ENCODE measurements at regions not wholly inside any gene's neighbourhood (a gene's known extent, or its start where the extent isn't known, plus 50 kb on each side); places are given as distances from the start of the nearest gene placed in this dataset.

DNA sequence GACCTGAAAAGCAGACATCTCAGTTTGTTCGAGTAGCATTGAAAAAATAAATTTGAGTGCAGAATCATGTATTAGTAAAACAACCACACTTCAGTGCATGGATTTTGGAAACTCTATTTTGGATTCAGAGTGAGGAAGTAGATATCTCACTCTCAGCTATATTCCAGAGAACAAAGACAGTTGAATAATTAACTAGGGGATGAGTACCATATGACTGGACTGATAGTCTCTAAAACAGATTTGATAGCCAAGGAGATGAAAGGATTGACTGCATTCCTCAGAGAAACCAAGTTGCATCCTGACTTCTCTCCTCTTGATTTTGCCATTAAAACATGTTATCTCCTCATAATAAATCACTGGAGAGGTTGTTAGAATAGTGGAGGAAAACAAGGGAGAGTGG, 268.4 kb upstream of the SP4 start:
- no peak for DNase-seq

DNA sequence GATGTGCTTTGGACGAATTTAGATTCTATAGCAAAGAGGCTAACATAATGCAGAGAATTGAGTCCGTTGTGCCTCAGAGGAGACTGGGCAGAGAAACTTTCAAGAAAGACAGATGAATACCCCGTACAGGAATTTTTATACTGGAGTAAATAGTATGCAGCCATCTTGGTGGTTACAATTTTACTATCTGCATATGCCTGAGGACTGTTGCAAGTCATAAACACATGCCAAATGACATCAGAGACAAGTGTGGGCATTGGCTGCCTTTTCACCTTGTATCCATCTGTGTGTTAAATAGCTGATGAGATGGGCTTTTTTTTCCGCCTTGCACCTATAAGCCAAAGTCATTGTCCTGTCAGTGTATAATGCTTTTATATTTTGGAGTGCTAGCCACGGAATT, 267.5 kb upstream of the SP4 start:
- no peak for DNase-seq

DNA sequence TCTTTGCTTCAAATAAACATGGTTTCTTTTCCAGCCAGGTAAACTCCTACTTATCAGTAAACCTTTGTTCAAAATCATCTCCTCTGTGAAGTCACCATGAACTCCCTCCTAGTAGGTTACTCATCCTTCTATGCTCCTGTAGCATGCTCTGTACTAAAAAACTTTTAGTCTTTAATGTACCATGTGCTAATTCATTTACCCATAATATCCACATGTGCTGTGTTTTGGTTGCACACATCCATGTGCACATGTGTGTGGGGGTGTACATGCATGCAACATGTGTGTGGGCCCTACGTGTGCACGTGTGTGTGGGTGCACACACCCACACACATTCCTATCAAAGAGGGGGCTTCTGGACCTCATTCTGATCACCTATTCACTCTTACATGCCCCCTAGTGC, 259.9 kb upstream of the SP4 start:
- no peak for DNase-seq

DNA sequence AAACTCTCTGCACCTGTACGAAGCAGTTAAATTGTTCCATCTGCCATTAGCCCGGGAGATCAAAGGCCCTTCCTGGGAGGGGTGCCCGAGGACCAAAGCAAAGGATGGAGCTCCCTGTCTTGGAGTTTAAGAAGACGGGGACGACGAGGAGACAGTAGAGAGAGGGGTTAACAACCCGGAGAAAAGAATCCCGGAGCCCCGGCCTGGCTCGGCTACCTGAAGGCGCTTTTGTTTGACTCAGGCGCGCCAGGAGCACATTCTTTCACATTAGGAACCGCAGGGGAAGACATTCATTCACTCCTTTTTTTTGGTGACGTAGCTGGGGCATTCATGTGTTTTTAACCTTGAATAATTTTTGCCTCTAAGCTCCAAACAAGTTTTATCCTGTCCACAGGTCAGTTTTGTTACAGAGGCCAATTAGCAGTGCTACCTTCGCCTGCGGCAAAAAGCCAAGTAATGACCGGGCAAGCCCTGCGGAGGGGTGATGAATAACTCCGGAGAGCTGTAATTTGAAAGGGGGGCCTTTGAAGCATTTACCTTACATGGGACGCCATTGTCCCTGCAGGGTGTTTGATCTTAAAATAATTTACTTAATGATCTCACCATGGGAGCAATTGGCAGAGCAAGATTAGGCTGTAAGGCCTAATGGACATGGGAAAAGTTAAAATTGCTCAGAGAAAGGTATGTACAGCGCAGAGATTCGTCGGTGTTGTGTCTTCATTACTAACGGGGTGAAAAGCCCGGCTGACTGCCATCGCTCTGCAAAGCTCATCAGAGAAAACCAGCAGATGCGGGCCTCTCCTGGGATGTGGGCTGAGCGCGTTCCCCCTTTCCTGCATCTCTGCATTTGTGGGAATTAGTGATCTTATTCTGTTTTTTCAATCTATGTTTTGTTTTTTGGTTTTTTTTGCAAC, 258.0 kb upstream of the SP4 start:
- DNase-seq = no peak

DNA sequence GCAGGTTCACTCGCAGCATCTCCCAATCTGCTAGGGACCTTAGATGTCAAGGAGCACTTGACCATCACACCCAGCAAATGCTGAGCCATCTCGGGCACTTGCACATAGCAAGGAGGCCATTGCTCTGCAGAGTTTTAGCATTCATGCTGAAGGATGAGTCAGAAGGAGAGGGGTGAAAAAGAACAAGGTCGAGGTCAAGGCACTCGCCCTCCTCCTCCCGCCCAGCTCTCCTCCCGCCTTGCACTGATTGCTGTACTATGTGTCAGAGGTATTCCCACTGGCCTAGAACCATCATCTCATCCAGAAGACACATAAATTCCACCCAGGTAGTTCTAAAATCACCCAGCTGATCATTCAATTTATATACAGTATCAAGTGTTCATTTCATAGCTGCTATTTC, 255.1 kb upstream of the SP4 start:
- no peak for DNase-seq

DNA sequence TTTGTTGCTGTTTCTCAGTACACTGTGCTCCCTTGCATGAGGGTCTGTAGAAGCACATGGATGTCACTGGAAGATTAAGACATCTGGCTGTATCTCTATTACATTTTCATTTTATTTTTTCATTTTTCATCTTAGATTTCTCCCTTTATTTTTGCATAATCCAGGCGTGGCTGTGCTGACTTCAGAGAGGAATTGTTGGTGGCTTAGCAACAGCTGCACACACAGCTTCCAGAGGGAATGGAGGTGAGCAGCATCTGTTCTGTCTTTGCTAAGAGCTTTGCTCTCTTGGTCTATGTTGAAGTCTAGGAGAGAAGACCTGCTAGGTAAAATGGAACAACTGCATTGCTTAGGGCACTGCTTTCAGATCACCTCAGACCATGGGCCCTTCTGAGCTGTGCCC, 254.4 kb upstream of the SP4 start:
- no peak for DNase-seq

DNA sequence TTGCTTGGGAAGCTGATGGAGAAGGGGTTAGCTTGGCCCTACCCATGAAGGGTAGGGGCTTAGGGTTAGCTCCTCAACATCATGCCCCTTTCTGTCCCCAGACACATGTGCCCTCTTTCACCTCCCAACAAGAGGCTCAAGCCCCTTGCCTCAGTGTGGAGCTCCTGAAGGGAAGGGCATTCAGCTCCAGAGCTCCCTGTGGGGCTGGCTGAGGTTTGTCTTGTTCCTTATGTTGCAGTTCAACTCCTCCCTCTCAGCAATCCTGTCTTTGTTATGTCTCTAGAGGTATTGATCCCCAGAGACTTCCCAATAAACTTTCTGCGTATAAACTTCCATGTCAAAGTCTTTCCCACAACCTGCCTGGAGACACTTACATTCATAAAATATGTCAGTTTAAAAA, 252.2 kb upstream of the SP4 start:
- no peak for DNase-seq

DNA sequence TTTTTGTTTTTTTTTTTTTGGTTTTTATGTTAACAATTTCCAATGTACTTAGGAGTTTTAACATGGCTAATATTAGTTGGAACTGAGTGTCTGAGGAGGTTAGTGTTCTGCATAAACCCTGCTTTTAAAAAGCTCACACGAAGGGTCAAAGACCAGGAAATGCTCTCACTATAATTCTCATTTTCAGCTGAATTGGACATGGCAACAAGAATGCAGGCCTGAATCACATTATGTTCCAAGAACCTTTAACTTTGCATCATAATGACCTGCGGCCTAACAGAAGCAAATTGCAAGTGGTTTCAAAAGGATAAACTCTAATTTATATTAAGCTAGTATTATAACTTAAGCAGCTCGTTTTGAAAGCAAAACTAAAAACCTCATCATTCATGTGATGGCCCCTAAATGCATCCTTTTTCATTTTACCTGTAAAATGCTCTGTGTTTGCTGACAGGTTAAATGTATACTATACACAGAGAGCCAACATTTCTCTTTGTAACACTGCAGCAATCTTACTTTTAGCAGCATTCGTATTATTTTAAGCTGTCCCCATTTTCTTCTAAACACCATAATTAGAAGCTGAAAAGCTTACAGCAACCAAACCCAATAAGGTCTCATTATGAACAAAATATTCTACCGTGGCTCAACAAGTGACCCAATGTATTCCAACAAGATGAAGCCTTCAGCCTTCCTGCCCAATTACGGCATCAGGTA, 242.8 kb upstream of the SP4 start:
- no peak for DNase-seq

DNA sequence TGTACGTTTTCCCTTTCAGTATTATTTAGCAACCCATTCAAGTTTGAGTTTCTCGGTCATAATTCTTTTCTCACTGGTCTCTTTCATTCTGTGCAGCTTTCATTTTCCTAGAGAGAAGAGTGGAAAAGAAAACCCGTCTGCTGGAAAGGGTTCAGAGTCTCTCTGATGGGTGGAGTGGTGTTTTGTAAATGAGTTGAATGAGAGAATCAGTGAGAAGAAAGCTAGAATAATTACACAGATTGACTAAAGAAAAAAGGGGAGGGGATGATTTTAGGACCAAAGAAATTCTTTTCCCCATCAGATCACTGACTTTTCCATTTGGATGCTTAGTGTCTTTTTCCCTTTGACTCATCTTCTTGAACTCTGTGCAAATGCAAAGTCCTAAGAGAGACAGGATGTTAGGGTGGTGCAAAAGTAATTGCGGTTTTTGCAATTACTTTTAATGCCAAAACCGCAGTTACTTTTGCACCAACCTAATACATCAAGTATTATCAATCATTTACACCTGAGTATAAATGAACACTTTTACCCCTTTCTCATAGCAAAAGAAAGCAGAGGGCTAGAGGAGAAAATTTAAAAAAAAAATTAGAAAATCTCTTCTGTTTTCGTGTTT, 242.1 kb upstream of the SP4 start:
- no peak for DNase-seq

DNA sequence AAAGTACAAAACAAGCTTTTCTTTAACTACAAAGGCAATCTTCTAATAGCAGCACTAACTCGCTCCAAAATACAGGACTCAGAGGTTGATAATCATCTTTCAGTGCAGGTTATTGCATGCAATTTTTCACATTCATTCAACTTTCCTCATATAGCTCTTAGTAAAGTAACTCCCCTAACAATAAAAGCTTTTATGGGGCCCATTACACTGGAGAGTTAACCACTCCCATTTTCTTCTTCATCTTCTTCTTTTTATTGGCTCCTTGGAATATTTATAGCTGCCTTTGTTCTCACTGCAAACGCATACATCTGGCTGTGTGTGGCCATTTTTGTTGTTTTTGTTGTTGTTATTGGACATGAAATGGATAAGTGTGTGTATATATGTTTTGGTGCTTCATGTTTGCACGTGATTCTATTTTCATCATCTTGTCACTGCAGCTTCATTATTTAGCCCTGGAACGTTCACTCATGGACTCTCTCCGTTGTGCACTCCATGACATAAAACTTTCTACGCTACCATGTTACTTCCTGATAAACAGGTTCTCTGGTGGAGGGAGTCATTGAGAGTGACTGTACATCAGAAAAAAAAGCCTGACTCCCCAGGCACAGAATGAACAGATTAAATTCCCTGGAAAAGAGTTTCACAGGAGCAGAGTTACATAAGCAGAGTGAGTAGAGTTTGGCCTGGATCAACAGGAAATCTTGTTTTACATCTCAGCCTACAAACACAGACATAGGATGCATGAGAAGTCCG, 236.4 kb upstream of the SP4 start:
- DNase-seq = no peak

DNA sequence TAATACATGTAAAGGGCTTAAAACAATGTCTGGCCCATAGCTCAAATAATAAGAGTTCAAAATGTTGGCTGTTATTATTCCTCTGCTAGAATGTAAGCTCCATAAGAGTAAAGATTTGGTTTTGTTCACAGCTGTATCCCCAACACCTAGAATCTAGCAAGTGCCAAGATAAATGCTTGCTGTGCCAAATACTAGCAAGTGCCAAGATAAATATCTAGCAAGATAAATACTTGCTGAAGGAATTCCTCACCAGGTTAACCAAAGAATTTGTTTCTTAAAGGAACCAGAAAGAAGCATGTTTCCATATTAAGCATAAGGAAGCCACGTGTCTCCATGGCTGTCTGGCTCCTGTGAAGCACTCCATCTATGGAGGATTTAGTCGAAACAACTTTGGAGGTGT, 235.2 kb upstream of the SP4 start:
- no peak for DNase-seq

DNA sequence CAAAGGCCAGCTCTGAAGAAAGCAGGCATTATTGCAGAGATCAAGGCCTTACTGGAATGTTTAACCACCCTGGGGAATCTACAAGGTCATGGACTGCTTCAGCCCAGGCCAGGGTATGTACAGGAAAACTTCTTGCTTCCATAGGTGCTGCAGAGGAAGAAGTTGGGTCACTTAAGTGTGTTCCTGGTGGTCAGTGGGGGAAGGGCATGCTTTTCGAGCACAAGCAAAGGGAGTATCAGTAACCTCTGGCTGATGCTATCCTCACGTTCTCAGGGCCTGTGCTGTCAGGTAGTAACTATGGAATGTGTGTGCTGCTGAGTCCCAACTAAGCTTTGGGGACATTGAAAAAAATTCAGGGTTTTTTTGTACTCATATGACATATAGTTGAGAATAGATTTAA, 234.0 kb upstream of the SP4 start:
- DNase-seq = no peak

DNA sequence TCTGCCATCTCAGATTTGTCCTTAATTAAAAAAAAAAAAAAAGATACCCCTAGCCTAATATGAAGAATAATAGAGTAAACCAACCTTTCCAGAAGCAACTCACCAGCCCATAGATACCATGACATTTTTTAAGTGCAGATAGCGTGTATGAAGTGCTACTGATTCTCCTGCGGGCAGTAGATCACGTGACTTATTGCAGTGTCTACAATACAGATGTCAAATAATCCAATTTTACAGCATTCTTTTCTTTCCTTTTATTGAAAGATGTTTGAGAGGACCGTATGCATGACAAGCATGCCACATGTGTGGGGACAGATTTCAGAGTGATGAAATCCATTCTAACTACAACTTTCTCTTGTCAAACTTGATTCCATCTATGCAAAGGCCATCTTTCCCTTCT, 232.9 kb upstream of the SP4 start:
- no peak for DNase-seq

DNA sequence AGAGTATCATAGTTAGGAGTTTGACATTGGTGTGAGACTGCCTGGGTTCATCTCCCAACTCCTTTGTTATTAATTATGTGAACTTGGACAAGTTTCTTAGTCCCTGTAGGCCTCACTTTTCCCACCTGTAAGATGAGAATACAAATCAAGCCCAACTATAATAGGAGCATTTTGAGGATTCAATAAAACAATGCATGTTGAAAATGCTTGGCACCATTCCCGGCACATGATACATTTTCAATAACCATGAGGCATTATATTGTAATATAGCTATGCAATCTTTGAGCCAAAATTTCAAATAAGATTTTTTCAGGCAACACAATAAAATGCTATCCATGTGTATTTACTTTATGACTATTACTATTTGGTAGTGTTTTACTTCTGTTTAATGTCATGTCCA, 229.0 kb upstream of the SP4 start:
- no peak for DNase-seq

DNA sequence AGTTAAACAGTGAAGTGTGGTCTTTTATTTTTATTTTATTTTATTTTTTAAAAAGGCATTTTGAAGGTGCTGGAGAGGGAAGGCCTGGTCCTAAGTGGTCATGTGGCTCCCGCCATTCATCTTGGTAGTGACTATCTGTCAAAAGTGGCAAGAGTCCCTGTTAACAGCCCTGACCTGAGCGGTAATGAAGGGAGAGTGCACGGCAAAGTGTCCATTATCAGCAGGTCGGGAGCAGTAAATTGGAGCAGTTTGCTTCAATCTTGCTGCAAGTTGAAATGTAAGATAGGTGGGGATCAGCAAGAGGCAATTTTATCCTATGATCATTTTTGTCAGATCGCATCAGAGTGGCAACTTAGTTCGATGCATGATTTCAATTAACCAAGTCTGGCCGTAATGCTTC, 227.4 kb upstream of the SP4 start:
- no peak for DNase-seq

DNA sequence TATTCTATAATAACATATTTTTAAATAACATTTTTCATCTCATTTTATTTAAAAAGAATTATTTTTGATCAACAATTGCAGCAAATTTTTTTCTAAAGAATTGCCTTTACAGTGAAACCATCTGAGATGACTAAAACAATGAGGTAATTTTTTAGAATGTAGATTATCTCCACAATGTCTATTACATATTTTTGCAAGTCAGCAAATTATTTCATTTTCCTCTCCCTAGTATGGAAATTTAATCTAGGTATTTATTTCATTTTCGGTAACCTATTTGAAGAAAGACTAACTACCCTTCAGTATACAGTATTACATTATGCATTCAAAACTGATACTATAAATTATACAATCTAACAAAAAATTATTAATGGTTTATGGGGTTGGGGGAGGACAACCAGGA, 213.2 kb upstream of the SP4 start:
- DNase-seq = no peak

DNA sequence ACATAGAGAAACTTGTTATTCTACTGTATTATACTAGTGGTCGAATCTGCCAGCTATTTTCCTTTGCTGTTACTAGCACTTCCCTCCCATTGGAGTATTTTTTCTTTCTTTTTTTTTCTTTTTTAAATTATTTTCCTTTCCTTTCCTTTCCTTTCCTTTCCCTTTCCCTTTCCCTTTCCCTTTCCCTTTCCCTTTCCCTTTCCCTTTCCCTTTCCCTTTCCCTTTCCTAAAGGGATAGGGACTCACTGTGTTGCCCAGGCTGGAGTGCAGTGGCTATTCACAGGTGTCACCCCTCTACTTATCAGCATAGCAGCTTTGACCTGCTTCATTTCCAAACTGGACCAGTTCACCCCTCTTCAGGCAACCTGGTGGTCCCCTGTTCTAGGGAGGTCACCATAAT, 212.6 kb upstream of the SP4 start:
- DNase-seq = no peak

DNA sequence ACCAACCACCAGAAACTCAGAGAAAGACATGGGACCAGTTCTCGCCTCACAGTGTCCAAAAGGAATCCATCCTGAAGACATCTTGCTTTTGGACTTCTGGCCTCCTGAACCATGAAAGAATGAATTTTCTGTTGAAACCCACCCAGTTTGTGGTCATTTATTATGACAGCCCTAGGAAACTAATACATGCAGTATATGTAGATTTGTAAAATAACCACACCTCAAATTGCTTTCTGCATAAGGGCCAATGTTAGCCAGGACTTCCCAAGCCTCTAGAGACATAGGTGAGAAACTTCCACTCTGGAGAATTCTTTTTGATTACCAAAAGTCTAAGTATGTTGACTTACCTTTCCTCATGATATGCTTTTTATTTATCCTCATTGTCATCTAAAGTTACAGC, 210.5 kb upstream of the SP4 start:
- DNase-seq = no peak

DNA sequence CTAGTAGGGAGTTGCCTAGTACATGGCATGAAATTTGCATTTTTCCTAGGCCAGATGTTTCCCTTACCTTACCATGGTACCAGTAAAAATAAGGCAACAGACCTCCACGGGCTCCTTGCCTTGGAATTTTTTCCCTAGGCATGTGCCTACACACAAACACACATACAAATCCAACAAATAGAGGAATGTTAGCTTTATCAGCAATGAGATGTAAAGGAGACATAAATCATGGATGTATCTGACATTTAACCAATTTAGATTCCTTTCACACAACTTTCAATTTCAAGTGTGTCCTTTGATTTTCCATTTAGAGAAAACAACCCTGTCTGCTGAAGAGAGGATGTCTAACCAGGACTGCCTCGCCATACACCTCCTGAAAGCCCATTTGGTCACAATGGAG, 209.7 kb upstream of the SP4 start:
- no peak for DNase-seq

DNA sequence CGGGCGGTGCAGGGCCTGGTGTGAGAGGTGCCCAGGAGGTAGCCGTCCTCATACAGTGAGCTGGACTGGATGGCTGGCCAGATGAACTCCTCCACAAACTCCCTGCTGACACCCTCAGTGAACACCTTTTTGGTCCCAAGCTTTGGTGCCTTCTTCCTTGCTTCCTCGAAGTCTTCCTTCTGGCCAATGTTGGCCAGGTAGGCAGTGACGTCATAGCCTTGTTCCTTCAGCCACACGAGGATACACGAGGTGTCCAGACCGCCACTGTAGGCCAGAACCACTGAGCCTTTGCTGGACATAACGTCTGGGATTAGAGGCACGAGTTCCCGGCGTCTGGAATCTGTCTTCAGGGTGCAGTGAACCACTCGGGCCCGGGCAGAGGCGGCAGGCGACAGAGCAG, 206.8 kb upstream of the SP4 start:
- no peak for DNase-seq

DNA sequence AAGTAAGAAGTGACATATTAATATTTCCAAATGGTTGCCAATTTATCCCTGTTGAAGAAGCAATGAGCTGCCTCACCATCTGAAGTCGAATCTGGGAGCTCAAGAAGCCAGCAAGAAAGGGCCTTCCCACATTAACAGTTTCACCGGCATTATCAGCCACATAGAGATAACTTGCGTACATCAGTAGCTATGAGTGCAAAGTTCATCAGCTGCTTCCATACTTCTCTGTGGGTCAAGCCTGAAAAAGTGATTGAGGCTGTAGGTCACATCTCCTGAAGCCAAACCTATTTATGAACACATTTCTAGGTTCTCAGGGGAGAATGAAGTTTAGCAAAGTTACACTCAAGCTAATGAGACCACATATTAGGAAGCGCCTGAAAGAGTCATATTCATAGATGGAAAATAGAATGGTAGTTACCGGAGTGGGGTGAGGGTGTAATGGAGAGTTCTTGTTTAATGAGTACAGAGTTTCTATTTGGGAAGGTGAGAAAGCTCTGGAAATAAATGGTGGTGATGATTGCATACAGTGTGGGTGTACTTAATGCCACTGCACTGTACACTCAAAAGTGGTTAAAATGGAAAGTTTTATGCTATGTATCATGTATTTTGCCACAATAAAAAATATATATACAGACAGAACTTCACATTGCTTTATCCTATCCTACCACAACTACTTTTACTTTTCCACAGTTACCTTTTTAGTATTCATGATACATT, 189.3 kb upstream of the SP4 start:
- DNase-seq = no peak

DNA sequence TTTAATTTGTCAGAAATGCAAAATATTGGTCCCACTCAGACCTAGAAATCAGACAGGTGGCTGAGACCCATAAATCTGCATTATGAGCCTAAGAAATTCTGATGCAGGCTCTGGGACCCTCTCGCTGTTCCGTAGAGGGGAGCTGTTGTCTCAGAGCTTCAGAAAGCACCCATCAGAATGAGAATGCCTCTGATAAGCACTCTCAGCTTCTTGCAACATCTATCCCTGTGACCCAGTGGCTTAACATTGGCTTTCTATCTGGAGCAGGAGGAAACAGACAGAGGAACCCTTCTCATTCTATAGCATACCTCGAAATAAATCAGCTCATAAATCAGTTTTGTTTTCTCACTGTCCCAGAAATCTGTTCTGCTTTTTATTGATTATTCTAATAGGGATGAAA, 184.6 kb upstream of the SP4 start:
- DNase-seq = no peak
